Keratinocyte (primary cell): ENCODE measurements at regions not wholly inside any gene's neighbourhood (a gene's known extent, or its start where the extent isn't known, plus 50 kb on each side); places are given as distances from the start of the nearest gene placed in this dataset.

Experiments
- CTCF ChIP-seq, 3 experiments: IDR thresholded peaks in 1 of 3; conservative IDR thresholded peaks in 1 of 3; optimal IDR thresholded peaks in 1 of 3; 2 replicates in 2 of 3; 3 replicates in 1 of 3; pipeline versions ENCODE3 to v1.5.1; 2011; ENCODE audit warnings: low read length in 3 of 3, mild to moderate bottlenecking in 3 of 3, moderate library complexity in 2 of 3, control low read depth in 1 of 3, inconsistent platforms in 1 of 3; ENCODE audit not compliant: insufficient read depth in 2 of 3; ENCODE audit errors: extremely low read depth in 1 of 3
- EZH2 ChIP-seq: IDR thresholded peaks from one replicate; pipeline ENCODE4 v1.6.1; 2012; ENCODE audit warnings: inconsistent platforms, mild to moderate bottlenecking, low read length, moderate library complexity

GRCh38 chr12:33587784-33588712 is 148.4 kb upstream of the SYT10 start:
- no peak for TF ChIP-seq CTCF (optimal IDR thresholded peaks at IDR 0.05 in 1 of 3, IDR thresholded peaks at IDR 0.05 in 1 of 3, conservative IDR thresholded peaks at IDR 0.05 in 1 of 3; ENCODE audit: extremely low read depth in 1 of 3, insufficient read depth in 2 of 3, low read length in 3 of 3)
- no peak for TF ChIP-seq EZH2
